ENCODE measurements at regions not wholly inside any gene's neighbourhood (a gene's known extent, or its start where the extent isn't known, plus 50 kb on each side); places are given as distances from the start of the nearest gene placed in this dataset.

GRCh38 chr18:70645971-70646370, 357.1 kb downstream of the SOCS6 start:
- TF ChIP-seq CTCF (IDR thresholded peaks at IDR 0.05) (no peak), POLR2AphosphoS5 (IDR thresholded peaks at IDR 0.05) (no peak), EP300 (IDR thresholded peaks at IDR 0.05) (no peak), POLR2A (IDR thresholded peaks at IDR 0.05) (no peak)

Data from suprapubic skin (tissue), 4 donors.